Adrenal gland (tissue), 9 donors: ENCODE measurements at regions not wholly inside any gene's neighbourhood (a gene's known extent, or its start where the extent isn't known, plus 50 kb on each side); places are given as distances from the start of the nearest gene placed in this dataset.

Source experiments
- DNase-seq, 7 donors: peaks; one replicate each; pipeline ENCODE4 v3.0.0-alpha.2; 2019 to 2020
- H3K27ac ChIP-seq, 5 donors: fragments of 200-600 bp; sonication (generic) in 4 of 5; 1 replicate in 3 of 5; 2 replicates in 2 of 5; pipeline versions ENCODE4 v1.5.1 to v1.8.0; 2016 to 2020; ENCODE audit warnings: mild to moderate bottlenecking in 1 of 5
- H3K27me3 ChIP-seq: fragments of 200-600 bp; 2 replicates; pipeline ENCODE4 v1.8.0; 2021
- H3K36me3 ChIP-seq, 2 donors: fragments of 200-600 bp; replicated peaks in 1 of 2; 1 replicate in 1 of 2; 2 replicates in 1 of 2; pipeline versions ENCODE4 v1.5.1 to v1.8.0; 2018 to 2022
- H3K4me1 ChIP-seq, 2 donors: fragments of 200-600 bp; replicated peaks in 1 of 2; 1 replicate in 1 of 2; 2 replicates in 1 of 2; pipeline versions ENCODE4 v1.5.1 to v1.8.0; 2018 to 2021
- H3K4me3 ChIP-seq, 4 donors: fragments of 200-600 bp; sonication (generic) in 3 of 4; one replicate each; pipeline ENCODE4 v1.5.1; 2016 to 2018
- H3K9me3 ChIP-seq, 3 donors: fragments of 200-600 bp; sonication (generic) in 1 of 3; replicated peaks in 1 of 3; 1 replicate in 2 of 3; 2 replicates in 1 of 3; pipeline versions ENCODE4 v1.5.1 to v1.8.0; 2016 to 2021
- CTCF ChIP-seq, 6 experiments: fragments of 450-650 bp in 4 of 6; fragments of 200-600 bp in 2 of 6; sonication (generic) in 1 of 6; IDR thresholded peaks; 1 replicate in 5 of 6; 2 replicates in 1 of 6; pipeline versions ENCODE4 v1.5.1 to v1.8.0; 2016 to 2021; ENCODE audit warnings: antibody characterized with exemption in 6 of 6, mild to moderate bottlenecking in 2 of 6, moderate library complexity in 1 of 6
- POLR2A ChIP-seq, 2 donors: fragments of 450-650 bp; IDR thresholded peaks; one replicate each; pipeline ENCODE4 v1.6.1; 2017; ENCODE audit warnings: antibody characterized with exemption in 2 of 2, mild to moderate bottlenecking in 2 of 2, moderate library complexity in 1 of 2
- WGBS, 4 donors: extraction: QIAGEN DNeasy Blood & Tissue Kit in 2 of 4; methylation state at CpG; one replicate each; pipeline versions ENCODE4 v1.1.5 to v1.1.7; 2013 to 2017; 5-methylcytosine and 5-hydroxymethylcytosine counted together
- intact Hi-C, 2 donors: fragments of 100-400 bp; cut with DNase I; formaldehyde crosslinking; loops; one replicate each; pipeline versions ENCODE4 v1.14.1 to v1.15.0; 2022 to 2023
- donor health status: healthy with polysubstance abuse.
- donor health status: Bipolar disorder and iron deficiency.
- donor health status: DM: yes; HTN: yes; CAD: no.
- donor health status: DM: no; HTN: no; CAD: no.
- donor health status: DM: no; HTN: no; CAD: no.

GRCh38 chr12:22855456-22855855 is 230.5 kb downstream of the ETNK1 start:
- no peak for DNase-seq
- Histone ChIP-seq H3K27ac (no peak overlapping the region), H3K4me1 (no peaks in the 10 kb centered on the region), H3K36me3 (no peaks in the 10 kb centered on the region), H3K27me3 (no peaks in the 10 kb centered on the region), H3K4me3 (no peak overlapping the region), H3K9me3 (no peaks in the 10 kb centered on the region)
- intact Hi-C loops = no loop called here
- TF ChIP-seq POLR2A (IDR thresholded peaks at IDR 0.05) (no peak), CTCF (IDR thresholded peaks at IDR 0.05) (no peak)
- 52 to 60% (median 59%) methylated on average over 2 of the region's 2 CpGs for WGBS, 4 donors

GRCh38 chr12:22856178-22856577 is 231.2 kb downstream of the ETNK1 start:
- H3K36me3 ChIP-seq = no peaks in the 10 kb centered on the region
- intact Hi-C loops = no loop called here
- WGBS, 4 donors = 0 to 5% (median 1%) methylated on average over 2 of the region's 2 CpGs
- TF ChIP-seq CTCF (IDR thresholded peaks at IDR 0.05) (peak; percentile 22 to 65 (median 38)), POLR2A (IDR thresholded peaks at IDR 0.05) (no peak)
- H3K9me3 ChIP-seq = no peaks in the 10 kb centered on the region
- no peak overlapping the region for H3K27ac ChIP-seq
- no peaks in the 10 kb centered on the region for H3K27me3 ChIP-seq
- H3K4me1 ChIP-seq = no peaks in the 10 kb centered on the region
- H3K4me3 ChIP-seq = no peak overlapping the region
- no peak for DNase-seq

- Histone ChIP-seq H3K27me3 (no peaks in the 10 kb centered on the region), H3K4me1 (no peaks in the 10 kb centered on the region), H3K27ac (no peak overlapping the region), H3K9me3 (no peaks in the 10 kb centered on the region), H3K36me3 (no peaks in the 10 kb centered on the region), H3K4me3 (no peak overlapping the region)
- intact Hi-C loops = no loop called here
- no peak for TF ChIP-seq CTCF (IDR thresholded peaks at IDR 0.05)
- TF ChIP-seq POLR2A (IDR thresholded peaks at IDR 0.05) = no peak
- DNase-seq = no peak
- WGBS, 4 donors = 60 to 64% (median 62%) methylated on average over 9 of the region's 9 CpGs
Observed at GRCh38 chr12:22858849-22859570, 234.0 kb downstream of the ETNK1 start.

- H3K27me3 ChIP-seq = no peaks in the 10 kb centered on the region
- no peak overlapping the region for H3K4me3 ChIP-seq
- no peaks in the 10 kb centered on the region for H3K4me1 ChIP-seq
- 35 to 56% (median 50%) methylated on average over 3 of the region's 3 CpGs for WGBS, 4 donors
- no peak overlapping the region for H3K27ac ChIP-seq
- DNase-seq = no peak
- H3K36me3 ChIP-seq = no peaks in the 10 kb centered on the region
- no peaks in the 10 kb centered on the region for H3K9me3 ChIP-seq
- TF ChIP-seq CTCF (IDR thresholded peaks at IDR 0.05) = no peak
- no peak for TF ChIP-seq POLR2A (IDR thresholded peaks at IDR 0.05)
- intact Hi-C loops = no loop called here
Observed at GRCh38 chr12:22860926-22861325, 236.0 kb downstream of the ETNK1 start.
